ENCODE measurements at regions not wholly inside any gene's neighbourhood (a gene's known extent, or its start where the extent isn't known, plus 50 kb on each side); places are given as distances from the start of the nearest gene placed in this dataset.

DNA sequence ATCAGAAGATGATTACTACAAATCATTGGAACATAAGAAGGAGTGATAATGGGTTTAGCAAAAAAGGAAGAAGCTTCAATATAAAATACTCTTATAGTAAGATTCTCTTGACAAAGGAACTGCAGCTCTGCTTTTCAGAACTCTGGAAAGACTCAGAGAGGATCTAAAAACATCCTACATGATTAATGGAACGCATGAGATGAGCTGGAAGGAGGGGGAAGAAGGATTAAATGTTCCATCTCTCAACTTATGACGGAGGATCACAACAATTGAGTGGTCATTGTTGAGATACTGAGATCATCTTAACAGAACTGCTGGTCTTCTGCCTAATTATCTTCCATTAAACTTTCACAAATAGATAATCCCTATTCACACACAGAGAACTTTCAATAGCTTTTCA lies 267.5 kb upstream of the SLC8A1 start:
- TF ChIP-seq, protein P1, sequence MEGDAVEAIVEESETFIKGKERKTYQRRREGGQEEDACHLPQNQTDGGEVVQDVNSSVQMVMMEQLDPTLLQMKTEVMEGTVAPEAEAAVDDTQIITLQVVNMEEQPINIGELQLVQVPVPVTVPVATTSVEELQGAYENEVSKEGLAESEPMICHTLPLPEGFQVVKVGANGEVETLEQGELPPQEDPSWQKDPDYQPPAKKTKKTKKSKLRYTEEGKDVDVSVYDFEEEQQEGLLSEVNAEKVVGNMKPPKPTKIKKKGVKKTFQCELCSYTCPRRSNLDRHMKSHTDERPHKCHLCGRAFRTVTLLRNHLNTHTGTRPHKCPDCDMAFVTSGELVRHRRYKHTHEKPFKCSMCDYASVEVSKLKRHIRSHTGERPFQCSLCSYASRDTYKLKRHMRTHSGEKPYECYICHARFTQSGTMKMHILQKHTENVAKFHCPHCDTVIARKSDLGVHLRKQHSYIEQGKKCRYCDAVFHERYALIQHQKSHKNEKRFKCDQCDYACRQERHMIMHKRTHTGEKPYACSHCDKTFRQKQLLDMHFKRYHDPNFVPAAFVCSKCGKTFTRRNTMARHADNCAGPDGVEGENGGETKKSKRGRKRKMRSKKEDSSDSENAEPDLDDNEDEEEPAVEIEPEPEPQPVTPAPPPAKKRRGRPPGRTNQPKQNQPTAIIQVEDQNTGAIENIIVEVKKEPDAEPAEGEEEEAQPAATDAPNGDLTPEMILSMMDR (conservative IDR thresholded peaks at IDR 0.05): no peak
- no peak for TF ChIP-seq ZFX (IDR thresholded peaks at IDR 0.05)
- no peak overlapping the region for H3K27ac ChIP-seq

DNA sequence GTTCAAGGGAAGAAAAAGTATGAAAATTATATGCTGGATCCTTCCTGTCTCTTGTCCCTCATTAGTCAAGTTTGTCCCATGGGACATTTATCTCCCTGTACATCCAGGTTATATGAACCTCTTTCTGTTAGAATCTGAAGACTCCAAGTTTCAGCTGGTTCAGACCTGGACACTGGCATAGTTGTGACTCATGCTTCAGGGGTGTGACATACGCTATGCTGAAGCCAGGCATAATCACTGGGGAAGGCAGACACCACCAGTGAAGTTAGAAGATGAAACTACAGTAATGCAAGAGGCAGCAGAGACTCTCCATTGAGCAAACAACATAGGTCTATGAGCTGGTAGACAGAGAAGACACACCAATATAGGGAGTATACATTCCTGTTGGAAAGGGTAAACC lies 269.7 kb upstream of the SLC8A1 start:
- TF ChIP-seq ZFX (IDR thresholded peaks at IDR 0.05): no peak
- TF ChIP-seq, protein P1 (conservative IDR thresholded peaks at IDR 0.05): no peak
- H3K27ac ChIP-seq: no peak overlapping the region

DNA sequence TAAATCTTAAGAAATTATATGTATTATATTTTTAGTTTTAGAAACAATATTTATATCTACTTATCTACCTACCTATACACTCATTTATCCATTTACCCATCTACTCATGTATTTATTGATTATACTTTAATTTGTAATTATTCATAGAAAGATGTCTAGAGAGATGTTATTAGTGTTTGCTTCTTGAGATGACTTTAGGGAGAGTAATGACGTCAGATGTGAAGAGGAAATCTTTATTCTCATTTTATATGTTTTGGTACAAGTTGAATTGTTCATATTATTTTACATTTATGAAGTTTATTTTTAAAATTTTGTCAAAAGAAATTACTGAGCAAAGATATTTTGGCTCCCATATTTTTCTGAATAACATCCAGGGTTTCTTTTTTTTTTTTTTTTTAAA lies 271.3 kb upstream of the SLC8A1 start:
- no peak overlapping the region for H3K27ac ChIP-seq
- TF ChIP-seq, protein P1 (conservative IDR thresholded peaks at IDR 0.05): no peak

DNA sequence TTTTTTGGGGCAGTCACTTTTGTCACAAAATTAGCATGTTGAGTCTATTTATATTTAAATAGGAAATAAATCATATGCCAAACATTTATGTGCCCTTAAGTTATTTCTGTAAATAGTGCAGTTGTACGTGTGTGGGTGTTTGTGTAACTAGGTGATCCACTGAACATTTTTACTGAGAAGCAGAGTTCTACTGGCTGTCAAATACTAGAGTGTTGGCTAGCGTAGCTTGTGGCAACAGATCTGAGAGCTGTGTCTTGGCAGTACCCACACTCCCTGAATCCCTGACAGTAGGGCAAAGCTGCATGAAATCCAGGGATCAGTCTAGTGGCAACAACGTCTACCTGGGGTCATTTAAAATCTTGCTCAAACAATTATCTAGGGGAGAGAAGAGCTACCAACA lies 273.1 kb upstream of the SLC8A1 start:
- no peak overlapping the region for H3K27ac ChIP-seq
- TF ChIP-seq, protein P1 (conservative IDR thresholded peaks at IDR 0.05): no peak
- TF ChIP-seq ZFX (IDR thresholded peaks at IDR 0.05): no peak

DNA sequence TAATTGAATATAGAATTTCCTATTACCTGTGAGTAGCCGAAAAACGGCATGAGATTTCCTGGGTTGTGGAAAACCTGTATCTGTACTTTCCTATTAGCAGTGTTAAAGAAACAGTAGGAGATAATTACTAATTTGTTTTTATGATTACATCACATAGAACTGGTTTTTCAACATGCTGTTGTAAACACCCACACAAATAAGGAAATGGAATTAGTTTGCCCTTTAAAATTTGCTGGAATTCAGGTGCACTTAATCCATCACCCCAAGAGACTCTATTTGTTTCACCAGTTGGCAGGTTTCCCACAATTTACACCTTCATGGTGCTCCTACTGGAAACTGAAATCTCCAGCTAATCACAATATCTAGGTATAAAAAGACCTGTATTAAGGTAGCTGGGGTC lies 274.1 kb upstream of the SLC8A1 start:
- H3K27ac ChIP-seq: no peak overlapping the region
- TF ChIP-seq ZFX (IDR thresholded peaks at IDR 0.05): no peak
- TF ChIP-seq, protein P1 (conservative IDR thresholded peaks at IDR 0.05): no peak

DNA sequence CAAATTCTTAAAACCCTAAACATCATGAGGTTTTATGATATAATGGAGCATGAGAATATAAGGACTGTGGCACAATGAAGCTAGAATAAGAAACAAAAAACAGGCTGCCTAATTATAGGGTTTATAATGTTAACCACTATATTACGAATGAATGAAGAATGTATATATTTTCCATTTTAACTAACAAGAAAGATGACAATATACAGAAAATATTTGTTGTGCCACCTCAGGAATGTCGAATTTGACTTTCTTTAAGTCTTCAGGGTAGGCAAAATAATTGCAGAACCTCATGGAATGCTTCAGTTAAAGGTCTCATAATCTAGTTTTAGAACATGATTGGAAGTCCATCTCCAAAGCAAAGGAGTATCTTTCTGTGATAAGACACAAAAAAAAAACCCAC lies 282.9 kb upstream of the SLC8A1 start:
- no peak overlapping the region for H3K27ac ChIP-seq
- TF ChIP-seq, protein P1 (conservative IDR thresholded peaks at IDR 0.05): no peak
- no peak for TF ChIP-seq ZFX (IDR thresholded peaks at IDR 0.05)

DNA sequence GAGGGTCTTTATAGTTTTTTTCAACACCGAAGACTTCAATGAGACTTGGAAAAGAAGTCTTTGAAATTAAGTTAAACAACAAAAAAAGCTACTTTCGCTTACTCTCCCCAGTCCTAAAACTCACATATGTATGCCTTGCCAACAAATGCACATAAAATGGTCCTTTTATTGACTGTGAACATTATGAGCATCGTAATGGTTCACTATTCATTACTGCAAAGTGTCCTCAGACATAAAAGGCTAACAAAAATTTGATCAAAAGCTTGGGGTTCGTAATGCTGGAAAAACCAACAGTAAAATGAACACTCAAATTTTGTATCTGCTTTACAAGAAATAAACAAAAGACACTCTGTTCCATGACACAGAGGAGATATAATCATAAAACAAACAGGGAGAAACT lies 285.3 kb upstream of the SLC8A1 start:
- H3K27ac ChIP-seq: no peak overlapping the region
- TF ChIP-seq, protein P1 (conservative IDR thresholded peaks at IDR 0.05): no peak
- no peak for TF ChIP-seq ZFX (IDR thresholded peaks at IDR 0.05)
